ENCODE measurements at regions not wholly inside any gene's neighbourhood (a gene's known extent, or its start where the extent isn't known, plus 50 kb on each side); places are given as distances from the start of the nearest gene placed in this dataset.

DNA sequence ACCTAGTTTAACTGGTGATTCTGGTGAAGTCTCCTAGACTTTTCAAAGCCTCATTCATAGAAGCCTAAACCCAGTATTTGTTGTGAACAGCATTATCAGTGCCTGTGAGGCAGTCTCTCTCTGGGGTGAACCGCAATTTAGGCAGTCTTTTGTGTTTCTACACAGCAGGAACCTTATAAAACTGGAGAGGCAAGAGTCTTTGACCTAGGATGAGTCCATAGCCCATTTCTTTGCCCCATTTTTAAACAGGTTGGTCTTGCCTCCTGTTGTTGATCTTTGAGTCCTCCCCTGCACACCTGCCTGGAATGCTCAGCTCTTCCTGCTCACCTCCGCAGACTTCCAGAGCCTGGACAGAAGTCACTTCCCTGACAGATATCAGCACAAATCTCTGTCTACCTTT lies 51.2 kb upstream of the NRP1 start:
- no peak for TF ChIP-seq Cebpa-rat (IDR thresholded peaks at IDR 0.05)
- H3K36me3 ChIP-seq: no peaks in the 10 kb centered on the region
- no peaks in the 10 kb centered on the region for H3K27me3 ChIP-seq
- no peak overlapping the region for H3K4me3 ChIP-seq
- H3K9ac ChIP-seq: no peak overlapping the region
- no peaks in the 10 kb centered on the region for H3K9me3 ChIP-seq (replicated peaks in 1 of 11)
- no peak overlapping the region for H3K27ac ChIP-seq
- H3K4me2 ChIP-seq: no peak overlapping the region
- no peaks in the 10 kb centered on the region for H4K20me1 ChIP-seq
- H3K4me1 ChIP-seq: peaks cover 0 to 13% (median 0%) of the 10 kb centered on the region in 10 experiments; a peak in 4 of 20 replicates

DNA sequence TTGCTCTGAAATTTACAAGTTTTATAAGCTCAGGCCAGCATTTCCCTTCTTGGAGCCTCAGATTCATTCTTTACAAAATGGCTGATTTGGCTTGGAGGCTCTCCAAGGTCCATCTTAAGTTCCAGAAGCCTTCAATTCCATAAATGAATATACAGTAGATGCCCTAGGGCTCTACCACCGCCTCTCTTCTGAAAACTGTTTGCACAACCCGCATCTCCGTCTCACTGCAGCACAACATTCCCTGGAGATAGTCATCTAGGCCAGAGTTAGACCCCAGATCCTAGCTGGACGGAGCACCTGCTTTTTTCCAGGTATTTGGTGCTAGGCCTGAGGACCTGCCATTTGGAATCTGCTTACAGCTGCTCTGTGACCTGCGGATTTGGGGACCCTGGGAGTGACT lies 50.5 kb upstream of the NRP1 start:
- peaks cover 0 to 15% (median 0%) of the 10 kb centered on the region in 10 experiments; a peak in 4 of 20 replicates for H3K4me1 ChIP-seq
- H3K27me3 ChIP-seq: no peaks in the 10 kb centered on the region
- no peaks in the 10 kb centered on the region for H3K9me3 ChIP-seq (replicated peaks in 1 of 11)
- H4K20me1 ChIP-seq: no peaks in the 10 kb centered on the region
- H3K4me2 ChIP-seq: no peak overlapping the region
- no peak overlapping the region for H3K9ac ChIP-seq
- H3K4me3 ChIP-seq: no peak overlapping the region
- no peak overlapping the region for H3K27ac ChIP-seq
- H3K36me3 ChIP-seq: no peaks in the 10 kb centered on the region
- TF ChIP-seq Cebpa-rat (IDR thresholded peaks at IDR 0.05): no peak

Measured in BLaER1 treated with 17β-estradiol and CSF1 and Interleukin-3, amounts not matched to agents 10 nM and 100 nM (cell line).